Astrocyte of the hippocampus (primary cell): ENCODE measurements at regions not wholly inside any gene's neighbourhood (a gene's known extent, or its start where the extent isn't known, plus 50 kb on each side); places are given as distances from the start of the nearest gene placed in this dataset.
A peak's percentile ranks its signal among the peaks of the same experiment; 100 is the strongest.

Source experiments
- DNase-seq: peaks from one replicate; pipeline ENCODE4 v3.0.0; 2011; ENCODE audit warnings: low read depth, low spot score

- no peak for DNase-seq
Observed at GRCh38 chr22:44592126-44592823, 94.2 kb upstream of the RTL6 start.

- DNase-seq = no peak
Observed at GRCh38 chr22:44591146-44591790, 93.2 kb upstream of the RTL6 start.

DNA sequence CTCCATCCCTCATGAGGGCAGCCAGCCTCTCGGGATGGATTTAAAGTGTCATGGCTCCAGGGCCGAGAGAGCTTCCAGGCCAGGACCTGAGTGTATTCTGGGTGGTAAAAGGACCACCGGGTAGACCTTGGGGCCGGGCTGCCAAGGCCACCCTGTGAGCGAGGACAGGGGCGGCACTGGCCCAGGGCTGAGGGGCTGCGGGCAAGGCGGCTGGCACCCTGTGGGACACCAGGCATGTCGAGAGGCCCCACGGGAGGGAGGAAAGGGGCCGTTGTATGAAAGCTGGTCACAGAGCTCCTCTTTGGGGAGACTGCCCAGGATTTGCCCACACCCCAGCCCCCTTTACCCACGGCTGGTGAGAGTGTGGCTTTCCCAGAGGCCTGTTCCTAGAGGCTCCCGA, 92.3 kb upstream of the RTL6 start:
- no peak for DNase-seq

DNA sequence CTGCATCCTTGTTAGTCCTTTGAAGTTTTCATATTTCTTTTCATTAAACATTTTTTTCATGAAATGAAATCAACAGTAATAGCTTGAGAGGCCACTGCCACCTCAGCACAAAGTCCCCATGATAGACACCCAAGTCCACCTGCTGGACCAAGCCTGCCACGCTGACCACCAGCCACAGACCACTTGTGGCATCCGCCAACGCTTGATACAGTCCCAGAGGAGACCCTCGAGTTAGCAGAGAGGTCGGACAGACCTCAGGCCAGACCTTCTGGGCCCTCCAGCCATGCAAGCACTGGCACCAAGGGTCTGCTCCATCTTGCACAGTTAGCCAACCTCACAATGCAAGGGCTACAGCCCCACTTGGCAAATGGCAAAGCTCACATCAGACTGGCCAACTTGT, 91.8 kb upstream of the RTL6 start:
- no peak for DNase-seq

GRCh38 chr22:44588348-44588747, 90.3 kb upstream of the RTL6 start:
- no peak for DNase-seq

GRCh38 chr22:44587737-44588310, 89.8 kb upstream of the RTL6 start:
- no peak for DNase-seq

- peak; percentile 63 for DNase-seq
Observed at GRCh38 chr22:44586999-44587736, 89.1 kb upstream of the RTL6 start.

DNA sequence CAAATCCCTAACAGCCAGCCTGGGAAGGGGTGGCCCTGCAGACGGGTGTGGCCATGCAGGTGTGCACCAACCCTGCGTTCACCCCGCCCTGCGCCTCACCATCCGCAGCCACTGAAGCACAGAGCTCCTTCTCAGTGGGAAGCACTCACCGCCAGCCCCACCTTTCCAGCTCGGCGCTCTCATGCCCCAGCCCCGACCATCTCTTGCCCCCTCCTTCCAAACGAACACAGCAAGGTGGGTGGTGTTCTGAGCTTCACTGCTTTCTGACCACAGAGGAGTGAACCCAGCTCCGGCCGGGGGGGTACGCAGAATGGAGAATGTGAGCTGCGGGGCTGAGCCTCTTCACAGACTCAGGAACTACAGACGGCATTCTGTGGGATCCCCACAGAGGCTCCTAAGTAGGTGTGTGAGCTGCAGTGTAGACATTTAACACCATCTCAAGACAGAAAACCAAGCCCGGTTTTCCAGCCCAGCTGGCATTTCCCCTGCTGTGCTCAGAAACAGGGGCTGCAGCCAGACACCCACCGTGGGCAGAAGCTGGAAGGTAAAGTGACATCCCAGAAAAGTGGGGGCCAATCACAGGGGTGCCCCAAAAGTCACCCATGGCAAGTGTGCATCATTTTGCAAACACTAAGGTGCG, 88.4 kb upstream of the RTL6 start:
- DNase-seq = no peak

GRCh38 chr22:44585559-44586350, 87.7 kb upstream of the RTL6 start:
- no peak for DNase-seq

DNA sequence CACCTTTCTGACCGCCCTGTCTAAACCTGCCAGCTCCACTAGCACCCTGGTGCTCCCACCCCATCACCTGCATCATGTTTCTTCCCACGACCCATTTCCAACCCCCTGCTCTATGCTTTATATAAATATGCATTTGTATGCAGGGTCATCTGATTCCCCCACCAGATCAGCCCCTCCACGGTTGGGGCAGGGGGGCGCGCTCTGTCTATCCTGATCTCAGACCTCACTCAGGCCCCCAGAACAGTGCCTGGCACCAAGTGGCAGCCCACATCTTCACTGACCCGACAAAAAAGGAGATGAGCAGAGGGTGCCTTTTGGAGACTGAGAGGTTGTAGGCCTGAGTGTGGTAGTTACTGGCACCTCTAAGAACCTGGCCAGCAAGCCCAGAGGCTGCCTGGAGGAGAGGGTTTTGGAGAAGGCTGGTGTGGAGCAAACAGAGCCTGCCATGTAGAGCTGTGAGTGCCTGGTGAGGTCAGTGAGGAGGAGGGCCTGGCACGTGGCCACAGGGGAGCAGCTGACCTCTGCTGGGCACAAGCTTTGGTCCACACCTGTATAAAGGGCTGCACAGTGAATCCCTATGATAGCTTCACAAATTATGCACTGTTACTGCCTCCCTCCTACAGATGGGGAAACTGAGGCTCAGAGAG, 86.3 kb upstream of the RTL6 start:
- no peak for DNase-seq

DNA sequence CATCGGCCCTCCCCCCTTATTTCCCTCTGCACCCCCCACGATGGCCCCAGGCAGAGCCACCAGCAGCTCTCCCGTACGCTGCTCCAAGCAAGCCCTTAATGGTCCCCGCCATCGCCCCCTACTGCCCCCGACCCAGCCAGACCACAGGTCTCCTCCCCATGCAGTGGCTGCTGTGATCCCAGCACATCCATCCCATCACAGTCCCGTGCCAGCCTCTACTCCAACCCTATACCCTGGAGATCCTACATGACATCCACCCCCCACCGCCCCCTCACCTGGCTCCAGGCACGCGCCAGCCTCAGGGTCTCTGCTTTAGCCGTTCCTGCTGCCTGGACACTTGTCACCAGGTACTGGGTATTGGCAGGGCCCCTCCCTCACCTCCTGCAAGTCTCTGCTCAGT, 85.8 kb upstream of the RTL6 start:
- no peak for DNase-seq

GRCh38 chr22:44583061-44583760, 85.2 kb upstream of the RTL6 start:
- DNase-seq = no peak

- no peak for DNase-seq
Observed at GRCh38 chr22:44582016-44582415, 84.0 kb upstream of the RTL6 start.

GRCh38 chr22:44581096-44581435, 83.0 kb upstream of the RTL6 start:
- no peak for DNase-seq

DNA sequence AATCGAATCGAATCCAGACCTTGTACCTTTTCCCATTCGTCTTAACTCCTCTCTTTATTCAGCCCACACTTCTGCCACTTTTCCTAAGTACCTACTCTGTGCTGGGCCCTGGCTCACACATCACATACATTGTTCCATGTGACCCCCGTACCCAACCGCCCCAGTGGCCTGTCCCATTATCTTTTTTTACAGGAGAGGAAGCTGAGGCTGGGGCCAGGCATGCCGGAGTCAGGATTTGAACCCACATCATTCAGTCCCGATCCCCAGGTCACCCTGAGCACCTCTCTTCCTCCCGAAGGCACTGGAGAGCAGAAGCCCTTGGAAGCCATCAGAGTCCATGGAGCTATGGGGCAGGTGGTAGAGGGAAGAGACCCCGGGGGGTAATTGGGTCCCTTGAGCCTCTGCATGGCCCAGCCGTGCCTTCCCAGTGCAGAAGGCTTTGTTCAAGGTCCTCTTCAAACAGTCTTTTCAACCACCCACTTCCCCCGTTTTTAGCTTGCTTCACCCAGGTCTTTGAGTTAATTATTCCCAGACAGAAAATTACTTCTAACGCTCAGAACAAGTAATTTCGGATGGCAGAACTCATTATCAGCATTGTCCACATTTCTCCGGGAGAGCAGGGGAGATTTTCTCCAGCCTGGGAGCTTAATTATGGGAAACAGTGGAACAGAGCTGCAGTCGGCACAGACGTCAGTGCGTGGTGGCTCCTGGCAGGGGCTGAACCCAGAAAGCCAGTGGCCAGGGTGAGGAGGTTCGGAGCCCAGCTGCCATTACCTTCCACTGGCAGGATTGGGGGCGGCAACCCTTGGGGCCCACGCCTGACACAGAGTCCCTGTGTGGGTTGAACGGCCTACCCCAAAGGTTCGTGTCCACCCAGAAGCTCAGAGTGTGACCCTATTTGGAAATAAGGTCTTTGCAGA, 82.4 kb upstream of the RTL6 start:
- DNase-seq = no peak

DNA sequence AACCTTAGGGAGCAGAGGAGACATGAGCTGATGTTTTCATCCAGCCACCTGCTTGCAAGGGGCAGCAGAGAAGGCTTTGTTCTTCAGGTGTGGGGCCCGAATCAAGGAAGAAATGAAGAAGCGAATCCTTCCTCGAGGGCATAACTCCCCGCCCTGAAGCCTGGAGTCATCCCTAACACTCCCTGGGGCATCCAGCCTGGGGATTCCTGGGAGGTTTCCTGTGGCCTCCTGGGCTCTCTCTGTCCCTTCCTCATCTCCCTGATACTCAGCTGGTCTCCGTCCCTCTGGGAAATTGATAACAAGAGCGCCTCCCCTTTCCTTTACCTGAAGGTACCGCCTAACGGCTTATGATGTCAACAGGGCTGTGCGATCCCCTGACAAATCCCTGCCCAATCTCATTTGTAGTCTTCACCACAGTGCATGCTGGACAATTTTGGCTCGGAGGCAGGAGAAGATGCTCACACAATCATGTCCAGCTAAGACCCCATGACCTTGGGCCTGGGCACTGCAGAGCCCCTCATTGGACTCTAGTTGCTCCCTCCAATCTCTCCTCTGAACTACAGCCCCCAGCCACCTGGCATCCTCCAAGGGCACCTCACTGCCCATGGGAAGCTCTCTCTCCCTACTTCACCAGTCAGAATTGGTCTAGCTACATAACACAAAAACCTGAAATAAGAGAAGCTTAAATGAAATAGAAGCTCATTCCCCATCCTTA, 80.6 kb upstream of the RTL6 start:
- no peak for DNase-seq

DNA sequence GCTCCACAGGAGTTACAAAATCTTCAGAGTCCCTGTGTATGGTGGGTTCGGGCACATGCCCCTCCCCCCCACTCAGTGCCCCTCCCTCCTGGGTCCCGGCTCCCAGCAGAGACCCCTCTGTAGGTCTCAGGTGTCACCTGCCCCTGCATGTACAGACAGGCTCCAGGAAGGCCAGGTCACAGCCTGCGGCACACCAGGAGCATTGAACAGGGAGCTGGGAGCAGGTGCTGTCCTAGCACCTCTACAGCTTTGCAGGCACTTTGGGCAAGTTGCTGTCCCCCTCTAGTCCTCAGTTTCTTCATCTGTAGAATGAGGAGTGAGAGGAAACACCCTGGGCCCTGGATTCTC, 80.1 kb upstream of the RTL6 start:
- no peak for DNase-seq

- DNase-seq = no peak
Observed at GRCh38 chr22:44577391-44578109, 79.5 kb upstream of the RTL6 start.
